Suprapubic skin (tissue), 4 donors: ENCODE measurements at regions not wholly inside any gene's neighbourhood (a gene's known extent, or its start where the extent isn't known, plus 50 kb on each side); places are given as distances from the start of the nearest gene placed in this dataset.

Experiments used
- EP300 ChIP-seq: sonication (generic); formaldehyde crosslinking; IDR thresholded peaks from one replicate; pipeline ENCODE4 v1.6.1; 2017; ENCODE audit warnings: antibody characterized with exemption
- POLR2A ChIP-seq, 2 donors: fragments of 450-650 bp; IDR thresholded peaks; one replicate each; pipeline ENCODE4 v1.6.1; 2017; ENCODE audit warnings: antibody characterized with exemption in 2 of 2, mild to moderate bottlenecking in 2 of 2, moderate library complexity in 2 of 2
- POLR2AphosphoS5 ChIP-seq, 3 donors: sonication (generic); formaldehyde crosslinking; IDR thresholded peaks; one replicate each; pipeline ENCODE4 v1.6.1; 2017; ENCODE audit warnings: antibody characterized with exemption in 3 of 3
- TF ChIP-seq, protein P1 (sequence below), 2 donors: fragments of 200-600 bp in 1 of 2; fragments of 450-650 bp in 1 of 2; sonication (generic) in 1 of 2; IDR thresholded peaks; one replicate each; pipeline ENCODE4 v1.5.1; 2016 to 2019; ENCODE audit warnings: antibody characterized with exemption in 2 of 2, mild to moderate bottlenecking in 1 of 2, moderate library complexity in 1 of 2

- TF ChIP-seq, protein P1, sequence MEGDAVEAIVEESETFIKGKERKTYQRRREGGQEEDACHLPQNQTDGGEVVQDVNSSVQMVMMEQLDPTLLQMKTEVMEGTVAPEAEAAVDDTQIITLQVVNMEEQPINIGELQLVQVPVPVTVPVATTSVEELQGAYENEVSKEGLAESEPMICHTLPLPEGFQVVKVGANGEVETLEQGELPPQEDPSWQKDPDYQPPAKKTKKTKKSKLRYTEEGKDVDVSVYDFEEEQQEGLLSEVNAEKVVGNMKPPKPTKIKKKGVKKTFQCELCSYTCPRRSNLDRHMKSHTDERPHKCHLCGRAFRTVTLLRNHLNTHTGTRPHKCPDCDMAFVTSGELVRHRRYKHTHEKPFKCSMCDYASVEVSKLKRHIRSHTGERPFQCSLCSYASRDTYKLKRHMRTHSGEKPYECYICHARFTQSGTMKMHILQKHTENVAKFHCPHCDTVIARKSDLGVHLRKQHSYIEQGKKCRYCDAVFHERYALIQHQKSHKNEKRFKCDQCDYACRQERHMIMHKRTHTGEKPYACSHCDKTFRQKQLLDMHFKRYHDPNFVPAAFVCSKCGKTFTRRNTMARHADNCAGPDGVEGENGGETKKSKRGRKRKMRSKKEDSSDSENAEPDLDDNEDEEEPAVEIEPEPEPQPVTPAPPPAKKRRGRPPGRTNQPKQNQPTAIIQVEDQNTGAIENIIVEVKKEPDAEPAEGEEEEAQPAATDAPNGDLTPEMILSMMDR (IDR thresholded peaks at IDR 0.05), result no peak
- no peak for TF ChIP-seq EP300
- no peak for TF ChIP-seq POLR2AphosphoS5 (IDR thresholded peaks at IDR 0.05)
- TF ChIP-seq POLR2A (IDR thresholded peaks at IDR 0.05), result no peak
These were observed 133.3 kb downstream of the ABCC12 start for GRCh38 chr16:48022496-48022895.
